ENCODE measurements at regions not wholly inside any gene's neighbourhood (a gene's known extent, or its start where the extent isn't known, plus 50 kb on each side); places are given as distances from the start of the nearest gene placed in this dataset.
"Not testable (repeated sequence)": the region's sequence is repeated elsewhere in the genome, so short reads cannot be mapped to it uniquely, and the experiment has no call there.

DNA sequence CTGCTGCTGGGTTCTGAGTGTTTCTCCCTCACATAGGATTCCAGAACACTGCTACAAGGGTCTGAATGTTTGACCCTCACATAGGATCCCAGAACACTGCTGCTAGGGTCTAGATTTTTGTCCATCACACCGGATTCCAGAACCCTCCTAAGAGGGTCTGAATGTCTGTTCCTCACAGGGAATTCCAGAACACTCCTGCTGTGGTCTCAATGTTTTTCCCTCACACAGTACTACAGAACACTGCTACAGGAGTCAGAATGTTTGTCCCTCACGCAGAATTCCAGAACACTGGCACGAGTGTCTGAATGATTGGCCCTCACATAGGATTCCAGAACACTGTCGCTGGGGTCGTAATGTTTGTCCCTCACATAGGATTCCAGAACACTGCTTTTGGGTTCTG, 221.6 kb downstream of the FOXD4L6 start:
- not testable (repeated sequence) for TF ChIP-seq CTCF (IDR thresholded peaks at IDR 0.05; ENCODE audit: insufficient read depth, low read length, poor library complexity, severe bottlenecking); EZH2phosphoT487 (conservative IDR thresholded peaks at IDR 0.05; ENCODE audit: low read length)

All from SU-DHL-6 (cell line).